Neural progenitor cell (in vitro differentiated cells): ENCODE measurements at regions not wholly inside any gene's neighbourhood (a gene's known extent, or its start where the extent isn't known, plus 50 kb on each side); places are given as distances from the start of the nearest gene placed in this dataset.

Experiments used
- EZH2 ChIP-seq: fragments of 200-600 bp; sonication (generic); IDR thresholded peaks from 2 replicates; pipeline ENCODE4 v1.6.1; 2017; ENCODE audit warnings: antibody characterized with exemption, mild to moderate bottlenecking, moderate library complexity
- EZH2phosphoT487 ChIP-seq: fragments of 200-600 bp; sonication (generic); IDR thresholded peaks from 2 replicates; pipeline ENCODE4 v1.6.1; 2017; ENCODE audit warnings: antibody characterized with exemption
- TF ChIP-seq, protein P1 (sequence below): fragments of 200-600 bp; sonication (generic); IDR thresholded peaks from 2 replicates; pipeline ENCODE4 v1.5.1; 2017; ENCODE audit warnings: antibody characterized with exemption, mild to moderate bottlenecking

- no peak for TF ChIP-seq EZH2phosphoT487
- TF ChIP-seq, protein P1, sequence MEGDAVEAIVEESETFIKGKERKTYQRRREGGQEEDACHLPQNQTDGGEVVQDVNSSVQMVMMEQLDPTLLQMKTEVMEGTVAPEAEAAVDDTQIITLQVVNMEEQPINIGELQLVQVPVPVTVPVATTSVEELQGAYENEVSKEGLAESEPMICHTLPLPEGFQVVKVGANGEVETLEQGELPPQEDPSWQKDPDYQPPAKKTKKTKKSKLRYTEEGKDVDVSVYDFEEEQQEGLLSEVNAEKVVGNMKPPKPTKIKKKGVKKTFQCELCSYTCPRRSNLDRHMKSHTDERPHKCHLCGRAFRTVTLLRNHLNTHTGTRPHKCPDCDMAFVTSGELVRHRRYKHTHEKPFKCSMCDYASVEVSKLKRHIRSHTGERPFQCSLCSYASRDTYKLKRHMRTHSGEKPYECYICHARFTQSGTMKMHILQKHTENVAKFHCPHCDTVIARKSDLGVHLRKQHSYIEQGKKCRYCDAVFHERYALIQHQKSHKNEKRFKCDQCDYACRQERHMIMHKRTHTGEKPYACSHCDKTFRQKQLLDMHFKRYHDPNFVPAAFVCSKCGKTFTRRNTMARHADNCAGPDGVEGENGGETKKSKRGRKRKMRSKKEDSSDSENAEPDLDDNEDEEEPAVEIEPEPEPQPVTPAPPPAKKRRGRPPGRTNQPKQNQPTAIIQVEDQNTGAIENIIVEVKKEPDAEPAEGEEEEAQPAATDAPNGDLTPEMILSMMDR: no peak
- TF ChIP-seq EZH2: no peak
Measured at GRCh38 chr18:26652501-26652900, 104.1 kb upstream of the KCTD1 start.
